Epithelial cell of proximal tubule (primary cell): ENCODE measurements at regions not wholly inside any gene's neighbourhood (a gene's known extent, or its start where the extent isn't known, plus 50 kb on each side); places are given as distances from the start of the nearest gene placed in this dataset.
"Not testable (repeated sequence)": the region's sequence is repeated elsewhere in the genome, so short reads cannot be mapped to it uniquely, and the experiment has no call there.

Experiments used
- DNase-seq: peaks from one replicate; pipeline ENCODE4 v3.0.0-alpha.2; 2011; ENCODE audit warnings: low read depth
- H3K4me3 ChIP-seq: 2 replicates; pipeline ENCODE4 v1.5.1; 2011; ENCODE audit warnings: low read depth, mild to moderate bottlenecking, low read length
- CTCF ChIP-seq: conservative IDR thresholded peaks from 2 replicates; pipeline ENCODE4 v1.5.1; 2012; ENCODE audit warnings: low read depth, mild to moderate bottlenecking, low read length

DNA sequence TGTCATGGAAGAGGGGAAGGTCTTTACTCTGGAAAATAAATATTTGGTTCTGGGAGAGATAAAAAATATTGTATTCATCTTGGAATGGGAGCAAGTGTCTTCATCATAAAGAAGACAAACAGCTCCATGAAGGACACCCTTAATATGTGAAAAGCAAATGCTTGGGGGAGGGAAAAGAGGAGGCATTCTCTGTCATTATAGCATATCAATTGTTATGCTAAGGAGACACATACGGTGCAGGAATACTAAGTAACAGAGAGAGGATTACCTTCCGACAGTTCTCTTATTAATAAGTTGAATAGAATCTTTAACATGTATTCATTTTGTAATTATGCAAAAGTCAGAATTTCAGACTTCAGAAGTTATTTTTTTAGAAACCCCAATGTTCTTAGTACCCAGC is 634.4 kb downstream of the UTRN start:
- DNase-seq: no peak
- H3K4me3 ChIP-seq: no peak overlapping the region
- no peak for TF ChIP-seq CTCF

GRCh38 chr6:144920391-144920961 is 635.3 kb downstream of the UTRN start:
- H3K4me3 ChIP-seq: no peak overlapping the region
- no peak for DNase-seq
- TF ChIP-seq CTCF: no peak

DNA sequence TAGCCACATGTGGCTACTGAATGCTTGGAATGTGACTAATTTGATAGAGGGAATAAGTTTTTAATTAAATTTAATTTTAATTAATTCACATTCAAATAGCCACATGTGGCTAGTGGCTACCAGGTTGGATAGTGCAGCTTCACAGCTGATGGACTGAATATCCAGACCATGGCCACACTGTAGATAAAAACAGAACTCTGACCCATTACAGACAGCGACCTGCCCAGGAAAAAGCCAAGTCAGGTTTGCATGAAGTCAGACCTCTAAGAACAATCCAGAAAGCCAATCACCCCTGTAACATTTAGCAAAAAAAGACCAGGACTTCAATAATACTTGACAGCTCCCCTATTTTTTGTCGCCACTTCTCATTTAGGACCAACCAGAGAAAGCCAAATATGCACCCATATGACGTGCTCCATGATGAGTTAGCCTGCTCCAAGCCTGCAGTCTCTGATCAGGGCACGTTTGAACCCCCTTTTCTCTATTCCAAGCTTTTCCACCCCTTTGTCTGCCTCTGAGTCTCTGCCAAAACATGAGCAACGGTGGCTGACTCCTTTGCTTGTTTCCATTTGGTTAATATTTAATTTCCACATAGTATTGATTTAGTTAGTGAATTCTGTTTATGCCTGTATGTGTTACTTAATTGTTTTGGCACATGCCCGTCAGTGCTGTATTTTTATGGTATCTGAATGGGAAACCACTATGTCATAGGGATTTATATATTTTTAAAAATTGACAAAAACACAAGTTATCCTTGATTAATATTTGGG is 636.3 kb downstream of the UTRN start:
- DNase-seq: peak; percentile 53
- TF ChIP-seq CTCF: no peak
- no peak overlapping the region for H3K4me3 ChIP-seq

DNA sequence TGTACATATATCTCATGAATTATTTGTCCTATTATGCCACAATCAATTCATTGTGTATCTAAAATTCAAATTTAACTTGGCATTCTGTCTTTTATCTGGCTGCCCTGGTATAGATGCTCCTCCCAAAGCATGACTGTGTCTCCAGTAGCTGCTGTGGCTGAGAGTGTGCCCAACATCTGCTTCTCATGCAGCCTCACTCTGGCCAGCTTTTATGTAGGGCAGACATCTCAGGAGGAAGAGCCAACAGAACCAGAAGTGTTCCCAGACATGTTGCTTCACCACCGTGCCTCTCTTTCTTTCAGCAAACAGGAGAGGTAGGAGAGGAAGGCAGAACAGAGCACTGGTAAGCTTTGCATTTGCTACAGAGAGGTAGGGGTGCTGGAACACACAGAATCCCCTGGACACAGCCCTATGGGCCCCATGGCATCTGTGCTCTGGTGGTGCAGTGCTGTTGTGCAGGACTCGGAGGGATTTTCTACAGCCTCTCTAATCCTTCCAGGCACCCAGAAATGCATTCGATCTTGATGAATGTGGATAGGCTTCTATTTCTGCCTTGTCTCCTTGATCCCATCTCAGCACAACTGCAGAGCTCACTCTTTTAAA is 637.1 kb downstream of the UTRN start:
- no peak for TF ChIP-seq CTCF
- no peak overlapping the region for H3K4me3 ChIP-seq
- no peak for DNase-seq

GRCh38 chr6:144922771-144923490 is 637.8 kb downstream of the UTRN start:
- DNase-seq, H3K4me3 ChIP-seq: not testable (repeated sequence)

DNA sequence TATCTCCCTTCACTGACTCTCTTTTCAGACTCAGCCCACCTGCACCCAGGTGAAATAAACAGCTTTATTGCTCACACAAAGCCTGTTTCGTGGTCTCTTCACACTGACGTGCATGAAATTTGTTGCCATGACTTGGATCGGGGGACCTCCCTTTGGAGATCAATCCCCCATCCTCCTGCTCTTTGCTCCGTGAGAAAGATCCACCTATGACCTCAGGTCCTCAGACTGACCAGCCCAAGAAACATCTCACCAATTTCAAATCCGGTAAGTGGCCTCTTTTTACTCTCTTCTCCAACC is 638.3 kb downstream of the UTRN start:
- DNase-seq, H3K4me3 ChIP-seq: not testable (repeated sequence)

DNA sequence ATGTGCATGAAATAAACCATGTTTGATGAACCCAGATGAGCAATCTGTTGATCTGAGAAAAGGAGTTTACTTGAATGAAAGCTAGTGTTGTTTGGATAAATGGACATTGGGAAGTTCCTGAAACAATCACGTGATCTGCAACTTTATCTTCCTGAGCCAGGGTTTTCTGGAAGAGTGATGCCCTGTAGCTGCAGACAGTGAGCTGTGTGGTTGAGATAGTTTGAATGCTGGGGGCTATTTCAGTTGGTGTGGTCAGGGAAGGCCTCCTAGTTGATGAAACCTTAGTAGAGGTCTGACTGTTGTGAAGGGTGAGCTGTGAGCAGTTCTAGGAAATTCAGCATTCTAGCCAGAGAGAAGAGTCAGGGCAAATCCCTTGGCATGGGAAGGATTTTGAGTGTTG is 643.7 kb downstream of the UTRN start:
- no peak for TF ChIP-seq CTCF
- H3K4me3 ChIP-seq: no peak overlapping the region
- no peak for DNase-seq
